GM12892 (cell line): ENCODE measurements at regions not wholly inside any gene's neighbourhood (a gene's known extent, or its start where the extent isn't known, plus 50 kb on each side); places are given as distances from the start of the nearest gene placed in this dataset.

Experiments
- POLR2A ChIP-seq: IDR thresholded peaks from 2 replicates; pipeline ENCODE4 v1.6.1; 2011; ENCODE audit warnings: low read depth, low read length, control low read depth
- POLR2AphosphoS5 ChIP-seq: IDR thresholded peaks from 2 replicates; pipeline ENCODE4 v1.6.1; 2011; ENCODE audit warnings: low read depth, low read length, control low read depth
- TAF1 ChIP-seq: IDR thresholded peaks from 2 replicates; pipeline ENCODE4 v1.6.1; 2011; ENCODE audit warnings: low read depth, mild to moderate bottlenecking, control low read depth, low read length, borderline replicate concordance

- TF ChIP-seq POLR2AphosphoS5 (no peak), TAF1 (no peak), POLR2A (no peak)
Measured at GRCh38 chr18:73869182-73869581, 278.5 kb downstream of the FBXO15 start.
